ENCODE measurements at regions not wholly inside any gene's neighbourhood (a gene's known extent, or its start where the extent isn't known, plus 50 kb on each side); places are given as distances from the start of the nearest gene placed in this dataset.

- no peak for DNase-seq (ENCODE audit: low read depth in 1 of 2, low spot score in 1 of 2)
Observed at GRCh38 chr9:13719981-13720676, 440.6 kb upstream of the MPDZ start.

DNA sequence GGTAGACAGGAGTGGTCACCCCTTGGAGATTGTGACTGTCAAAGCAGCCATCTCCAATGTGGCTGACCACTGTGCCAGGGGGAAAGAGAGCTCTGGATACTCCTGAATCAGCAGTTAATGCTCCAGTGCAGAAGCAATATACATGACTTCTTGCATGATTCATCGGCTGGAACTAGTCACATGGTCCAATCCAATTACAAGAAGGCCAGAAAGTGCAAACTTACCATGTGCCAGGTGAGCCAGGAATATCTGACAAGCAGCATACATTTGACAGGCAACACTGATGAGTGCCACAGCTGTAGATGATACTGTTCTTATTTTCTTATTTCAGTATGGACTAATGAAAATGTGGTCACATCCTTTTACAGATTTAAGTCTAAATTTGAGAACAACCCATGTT lies 440.0 kb upstream of the MPDZ start:
- Histone ChIP-seq H3K27ac (replicated peaks) (no peak overlapping the region), H3K4me3 (replicated peaks; ENCODE audit: insufficient read depth, low read length) (no peak overlapping the region), H3K27me3 (ENCODE audit: insufficient read depth, poor library complexity, severe bottlenecking) (no peaks in the 10 kb centered on the region)
- no peak for DNase-seq (ENCODE audit: low read depth in 1 of 2, low spot score in 1 of 2)
- TF ChIP-seq, protein P1, sequence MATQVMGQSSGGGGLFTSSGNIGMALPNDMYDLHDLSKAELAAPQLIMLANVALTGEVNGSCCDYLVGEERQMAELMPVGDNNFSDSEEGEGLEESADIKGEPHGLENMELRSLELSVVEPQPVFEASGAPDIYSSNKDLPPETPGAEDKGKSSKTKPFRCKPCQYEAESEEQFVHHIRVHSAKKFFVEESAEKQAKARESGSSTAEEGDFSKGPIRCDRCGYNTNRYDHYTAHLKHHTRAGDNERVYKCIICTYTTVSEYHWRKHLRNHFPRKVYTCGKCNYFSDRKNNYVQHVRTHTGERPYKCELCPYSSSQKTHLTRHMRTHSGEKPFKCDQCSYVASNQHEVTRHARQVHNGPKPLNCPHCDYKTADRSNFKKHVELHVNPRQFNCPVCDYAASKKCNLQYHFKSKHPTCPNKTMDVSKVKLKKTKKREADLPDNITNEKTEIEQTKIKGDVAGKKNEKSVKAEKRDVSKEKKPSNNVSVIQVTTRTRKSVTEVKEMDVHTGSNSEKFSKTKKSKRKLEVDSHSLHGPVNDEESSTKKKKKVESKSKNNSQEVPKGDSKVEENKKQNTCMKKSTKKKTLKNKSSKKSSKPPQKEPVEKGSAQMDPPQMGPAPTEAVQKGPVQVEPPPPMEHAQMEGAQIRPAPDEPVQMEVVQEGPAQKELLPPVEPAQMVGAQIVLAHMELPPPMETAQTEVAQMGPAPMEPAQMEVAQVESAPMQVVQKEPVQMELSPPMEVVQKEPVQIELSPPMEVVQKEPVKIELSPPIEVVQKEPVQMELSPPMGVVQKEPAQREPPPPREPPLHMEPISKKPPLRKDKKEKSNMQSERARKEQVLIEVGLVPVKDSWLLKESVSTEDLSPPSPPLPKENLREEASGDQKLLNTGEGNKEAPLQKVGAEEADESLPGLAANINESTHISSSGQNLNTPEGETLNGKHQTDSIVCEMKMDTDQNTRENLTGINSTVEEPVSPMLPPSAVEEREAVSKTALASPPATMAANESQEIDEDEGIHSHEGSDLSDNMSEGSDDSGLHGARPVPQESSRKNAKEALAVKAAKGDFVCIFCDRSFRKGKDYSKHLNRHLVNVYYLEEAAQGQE (IDR thresholded peaks at IDR 0.05; ENCODE audit: insufficient replicate concordance, low read depth): no peak

More at GRCh38 chr9:13719981-13720676, 440.6 kb upstream of the MPDZ start:
- no peak overlapping the region for H3K4me3 ChIP-seq (replicated peaks; ENCODE audit: insufficient read depth, low read length)
- no peaks in the 10 kb centered on the region for H3K27me3 ChIP-seq (ENCODE audit: insufficient read depth, poor library complexity, severe bottlenecking)
- TF ChIP-seq, protein P1 (IDR thresholded peaks at IDR 0.05; ENCODE audit: insufficient replicate concordance, low read depth): no peak
- TF ChIP-seq POLR2AphosphoS5 (IDR thresholded peaks at IDR 0.05; ENCODE audit: low read depth): no peak
- TF ChIP-seq, protein P2, sequence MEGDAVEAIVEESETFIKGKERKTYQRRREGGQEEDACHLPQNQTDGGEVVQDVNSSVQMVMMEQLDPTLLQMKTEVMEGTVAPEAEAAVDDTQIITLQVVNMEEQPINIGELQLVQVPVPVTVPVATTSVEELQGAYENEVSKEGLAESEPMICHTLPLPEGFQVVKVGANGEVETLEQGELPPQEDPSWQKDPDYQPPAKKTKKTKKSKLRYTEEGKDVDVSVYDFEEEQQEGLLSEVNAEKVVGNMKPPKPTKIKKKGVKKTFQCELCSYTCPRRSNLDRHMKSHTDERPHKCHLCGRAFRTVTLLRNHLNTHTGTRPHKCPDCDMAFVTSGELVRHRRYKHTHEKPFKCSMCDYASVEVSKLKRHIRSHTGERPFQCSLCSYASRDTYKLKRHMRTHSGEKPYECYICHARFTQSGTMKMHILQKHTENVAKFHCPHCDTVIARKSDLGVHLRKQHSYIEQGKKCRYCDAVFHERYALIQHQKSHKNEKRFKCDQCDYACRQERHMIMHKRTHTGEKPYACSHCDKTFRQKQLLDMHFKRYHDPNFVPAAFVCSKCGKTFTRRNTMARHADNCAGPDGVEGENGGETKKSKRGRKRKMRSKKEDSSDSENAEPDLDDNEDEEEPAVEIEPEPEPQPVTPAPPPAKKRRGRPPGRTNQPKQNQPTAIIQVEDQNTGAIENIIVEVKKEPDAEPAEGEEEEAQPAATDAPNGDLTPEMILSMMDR (IDR thresholded peaks at IDR 0.05; ENCODE audit: insufficient read depth, low read length): no peak
- H3K27ac ChIP-seq (replicated peaks): no peak overlapping the region

DNA sequence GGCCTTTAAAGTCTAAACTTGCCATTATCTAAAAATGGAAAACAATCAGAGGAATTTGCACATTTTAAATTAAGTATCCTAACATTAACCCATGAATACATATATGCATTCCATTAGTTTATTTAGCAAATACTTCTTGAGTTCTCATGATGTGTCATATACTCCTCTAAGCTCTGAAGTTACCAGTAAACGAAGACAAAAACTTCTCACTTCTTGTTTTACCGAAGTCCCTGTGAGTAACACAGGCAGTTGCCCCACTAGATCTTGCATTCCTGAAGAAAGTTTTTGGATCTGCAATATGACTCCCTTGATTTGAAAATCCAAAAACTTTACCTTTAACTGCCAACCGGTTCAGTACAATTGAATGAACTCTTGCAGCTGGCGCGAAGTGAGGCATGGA lies 439.0 kb upstream of the MPDZ start:
- no peak overlapping the region for H3K27ac ChIP-seq (replicated peaks)
- TF ChIP-seq, protein P2 (IDR thresholded peaks at IDR 0.05; ENCODE audit: insufficient read depth, low read length): no peak
- TF ChIP-seq GABPA (IDR thresholded peaks at IDR 0.05; ENCODE audit: low read depth): no peak
- TF ChIP-seq, protein P1 (IDR thresholded peaks at IDR 0.05; ENCODE audit: insufficient replicate concordance, low read depth): no peak
- TF ChIP-seq POLR2AphosphoS5 (IDR thresholded peaks at IDR 0.05; ENCODE audit: low read depth): no peak
- TF ChIP-seq SPI1 (IDR thresholded peaks at IDR 0.05; ENCODE audit: borderline replicate concordance, low read depth): no peak
- H3K4me3 ChIP-seq (replicated peaks; ENCODE audit: insufficient read depth, low read length): no peak overlapping the region
- DNase-seq (ENCODE audit: low read depth in 1 of 2, low spot score in 1 of 2): no peak
- H3K27me3 ChIP-seq (ENCODE audit: insufficient read depth, poor library complexity, severe bottlenecking): no peaks in the 10 kb centered on the region
